H1 (cell line): ENCODE measurements at regions not wholly inside any gene's neighbourhood (a gene's known extent, or its start where the extent isn't known, plus 50 kb on each side); places are given as distances from the start of the nearest gene placed in this dataset.

Experiments
- CTCF ChIA-PET: fragments of 300-600 bp; sonication (Branson Sonifier 250); formaldehyde crosslinking; loops from one replicate; lab custom pipeline; 2021; ENCODE audit not compliant: partially characterized antibody; lab: Charles Lee
- POLR2A ChIA-PET: fragments of 300-600 bp; sonication (Branson Sonifier 250); formaldehyde crosslinking; loops from one replicate; lab custom pipeline; 2021; ENCODE audit warnings: inconsistent platforms; ENCODE audit not compliant: partially characterized antibody; lab: Charles Lee
- DNase-seq, 2 experiments: peaks; one replicate each; pipeline versions ENCODE4 v3.0.0 to v3.0.0-alpha.2; 2010 to 2022; ENCODE audit warnings: low spot score in 2 of 2, low read depth in 1 of 2, mixed read lengths in 1 of 2
- FAIRE-seq: peaks from 2 replicates; lab custom pipeline; 2011; peaks lifted over from hg19 to GRCh38; lab: Jason Lieb, UNC
- H2AFZ ChIP-seq: 2 replicates; pipeline ENCODE4 v1.8.1; 2012; ENCODE audit warnings: low read length, inconsistent platforms
- H2AK5ac ChIP-seq: 2 replicates; pipeline ENCODE4 v1.6.1; 2013; ENCODE audit warnings: low read depth, low read length
- H2BK120ac ChIP-seq: replicated peaks from 2 replicates; pipeline ENCODE3; 2013; ENCODE audit warnings: low read depth, low read length, inconsistent platforms
- H2BK12ac ChIP-seq: 2 replicates; pipeline ENCODE4 v1.6.1; 2013; ENCODE audit warnings: low read depth, low read length
- H2BK15ac ChIP-seq: 2 replicates; pipeline ENCODE4 v1.6.1; 2013; ENCODE audit warnings: low read length
- H2BK20ac ChIP-seq: 2 replicates; pipeline ENCODE4 v1.6.1; 2013; ENCODE audit warnings: low read length
- H2BK5ac ChIP-seq: 2 replicates; pipeline ENCODE4 v1.6.1; 2013; ENCODE audit warnings: low read depth, low read length
- H3K14ac ChIP-seq: 2 replicates; pipeline ENCODE4 v1.6.1; 2013; ENCODE audit warnings: inconsistent platforms; ENCODE audit not compliant: insufficient read length
- H3K18ac ChIP-seq: 2 replicates; pipeline ENCODE4 v1.6.1; 2013; ENCODE audit warnings: low read length; ENCODE audit errors: extremely low read depth
- H3K23ac ChIP-seq: 2 replicates; pipeline ENCODE4 v1.6.1; 2013; ENCODE audit warnings: inconsistent platforms; ENCODE audit not compliant: insufficient read length
- H3K23me2 ChIP-seq: 2 replicates; pipeline ENCODE4 v1.6.1; 2013; ENCODE audit warnings: low read depth, low read length
- H3K27ac ChIP-seq: 2 replicates; pipeline ENCODE4 v1.6.1; 2011; ENCODE audit warnings: low read depth, low read length, inconsistent platforms
- H3K27me3 ChIP-seq, 4 experiments: replicated peaks in 1 of 4; 1 replicate in 1 of 4; 2 replicates in 3 of 4; pipeline versions ENCODE4 v1.6.1 to v1.8.1; 2011 to 2013; ENCODE audit warnings: low read length in 3 of 4, mild to moderate bottlenecking in 3 of 4, inconsistent platforms in 2 of 4, mixed read lengths in 2 of 4, moderate library complexity in 1 of 4; ENCODE audit not compliant: control insufficient read depth in 3 of 4, insufficient read depth in 3 of 4; ENCODE audit errors: extremely low read depth in 1 of 4
- H3K36me3 ChIP-seq, 4 experiments: 2 replicates each; pipeline versions ENCODE4 v1.6.1 to v1.8.1; 2011 to 2013; ENCODE audit warnings: mild to moderate bottlenecking in 4 of 4, low read length in 3 of 4, moderate library complexity in 2 of 4, control low read depth in 1 of 4, inconsistent platforms in 1 of 4; ENCODE audit not compliant: insufficient read depth in 4 of 4, control insufficient read depth in 2 of 4
- H3K4ac ChIP-seq: replicated peaks from 2 replicates; pipeline ENCODE3; 2013; ENCODE audit warnings: low read length, low read depth, mixed read lengths, inconsistent platforms; ENCODE audit not compliant: insufficient read length
- H3K4me1 ChIP-seq, 4 experiments: replicated peaks in 1 of 4; 1 replicate in 1 of 4; 2 replicates in 3 of 4; pipeline versions ENCODE4 v1.6.1 to v1.8.1; 2011 to 2013; ENCODE audit warnings: low read length in 3 of 4, inconsistent platforms in 2 of 4, mixed read lengths in 1 of 4; ENCODE audit not compliant: insufficient read depth in 4 of 4, control insufficient read depth in 3 of 4
- H3K4me2 ChIP-seq, 2 experiments: 2 replicates each; pipeline versions ENCODE4 v1.6.1 to v1.8.1; 2011 to 2013; ENCODE audit warnings: low read depth in 2 of 2, low read length in 2 of 2, control low read depth in 1 of 2, inconsistent platforms in 1 of 2, mild to moderate bottlenecking in 1 of 2; ENCODE audit not compliant: insufficient read depth in 1 of 2
- H3K4me3 ChIP-seq, 4 experiments: fragments of 200-600, 300-600 bp in 1 of 4; sonication (generic), shearing (Covaris generic), sonication (Bioruptor Twin) in 1 of 4; 2 replicates each; pipeline versions ENCODE4 v1.5.1 to v1.8.1; 2011 to 2016; ENCODE audit warnings: low read length in 4 of 4, low read depth in 3 of 4, control low read depth in 2 of 4, inconsistent platforms in 2 of 4, mild to moderate bottlenecking in 2 of 4, mixed read lengths in 1 of 4, moderate library complexity in 1 of 4; ENCODE audit not compliant: insufficient read depth in 2 of 4; ENCODE audit errors: extremely low read depth in 1 of 4
- H3K56ac ChIP-seq: replicated peaks from 2 replicates; pipeline ENCODE3; 2013; ENCODE audit warnings: low read depth, mild to moderate bottlenecking, mixed read lengths, low read length, inconsistent platforms; ENCODE audit not compliant: insufficient read length
- H3K79me1 ChIP-seq: 2 replicates; pipeline ENCODE4 v1.6.1; 2013; ENCODE audit warnings: low read depth, low read length, control low read depth
- H3K79me2 ChIP-seq, 2 experiments: 2 replicates each; pipeline versions ENCODE4 v1.6.1 to v1.8.1; 2012 to 2013; ENCODE audit warnings: low read length in 2 of 2, mild to moderate bottlenecking in 2 of 2, inconsistent platforms in 1 of 2; ENCODE audit not compliant: insufficient read depth in 2 of 2, control insufficient read depth in 1 of 2
- H3K9ac ChIP-seq, 4 experiments: replicated peaks in 1 of 4; 1 replicate in 1 of 4; 2 replicates in 3 of 4; pipeline versions ENCODE4 v1.6.1 to v1.8.1; 2011 to 2013; ENCODE audit warnings: low read depth in 3 of 4, low read length in 3 of 4, control low read depth in 2 of 4, mild to moderate bottlenecking in 2 of 4, moderate library complexity in 2 of 4, inconsistent platforms in 1 of 4; ENCODE audit errors: extremely low read depth in 1 of 4
- H3K9me3 ChIP-seq, 2 experiments: 2 replicates each; pipeline versions ENCODE4 v1.6.1 to v1.8.1; 2012 to 2013; ENCODE audit warnings: mild to moderate bottlenecking in 2 of 2, moderate library complexity in 2 of 2, control low read depth in 1 of 2, inconsistent platforms in 1 of 2, low read depth in 1 of 2, low read length in 1 of 2, mixed read lengths in 1 of 2; ENCODE audit not compliant: insufficient read depth in 2 of 2
- H4K20me1 ChIP-seq, 2 experiments: replicated peaks in 1 of 2; 2 replicates each; pipeline versions ENCODE3 to v1.8.1; 2011 to 2013; ENCODE audit warnings: inconsistent platforms in 2 of 2, low read length in 2 of 2, mild to moderate bottlenecking in 1 of 2; ENCODE audit not compliant: insufficient read depth in 2 of 2, control insufficient read depth in 1 of 2
- H4K5ac ChIP-seq: 2 replicates; pipeline ENCODE4 v1.6.1; 2013; ENCODE audit warnings: low read length, low read depth, mixed read lengths, inconsistent platforms; ENCODE audit not compliant: insufficient read length
- H4K8ac ChIP-seq: 2 replicates; pipeline ENCODE4 v1.8.0; 2013; ENCODE audit warnings: mild to moderate bottlenecking, moderate library complexity, low read length, inconsistent platforms; ENCODE audit not compliant: insufficient read depth; ENCODE audit errors: extremely low read depth
- H4K91ac ChIP-seq: replicated peaks from 2 replicates; pipeline ENCODE3; 2013; ENCODE audit warnings: low read length, mixed read lengths, inconsistent platforms; ENCODE audit not compliant: insufficient read length
- BCL11A ChIP-seq, 2 experiments: IDR thresholded peaks; one replicate each; pipeline ENCODE4 v1.6.1; 2011; ENCODE audit warnings: low read depth in 2 of 2, low read length in 2 of 2, mild to moderate bottlenecking in 2 of 2
- POLR2AphosphoS5 ChIP-seq: IDR thresholded peaks from 2 replicates; pipeline ENCODE4 v1.6.1; 2011; ENCODE audit warnings: low read depth, low read length
- RBBP5 ChIP-seq: IDR thresholded peaks from 2 replicates; pipeline ENCODE4 v1.7.1; 2012; ENCODE audit warnings: low read depth, mild to moderate bottlenecking, inconsistent platforms, low read length, moderate library complexity, borderline replicate concordance
- WGBS, 2 experiments: shearing (Covaris generic) in 1 of 2; methylation state at CpG; one replicate each; pipeline versions ENCODE4 v1.1.6 to v1.1.7; 2013 to 2015; ENCODE audit warnings: low lambda C conversion rate in 2 of 2, mixed read lengths in 2 of 2, inconsistent platforms in 1 of 2, low coverage in 1 of 2, missing lambda C conversion rate in 1 of 2; ENCODE audit not compliant: insufficient replicate concordance in 2 of 2, insufficient coverage in 1 of 2, insufficient read length in 1 of 2; ENCODE audit errors: extremely low coverage in 1 of 2, missing lambda C conversion rate in 1 of 2; 5-methylcytosine and 5-hydroxymethylcytosine counted together
- TF ChIP-seq, protein P1 (sequence below), 3 experiments: IDR thresholded peaks; 1 replicate in 2 of 3; 2 replicates in 1 of 3; pipeline versions ENCODE4 v1.5.1 to v1.6.1; 2011; ENCODE audit warnings: low read length in 3 of 3, mild to moderate bottlenecking in 3 of 3, inconsistent platforms in 2 of 3, low read depth in 1 of 3, moderate library complexity in 1 of 3; ENCODE audit not compliant: insufficient read depth in 1 of 3; ENCODE audit errors: control extremely low read depth in 1 of 3

DNA sequence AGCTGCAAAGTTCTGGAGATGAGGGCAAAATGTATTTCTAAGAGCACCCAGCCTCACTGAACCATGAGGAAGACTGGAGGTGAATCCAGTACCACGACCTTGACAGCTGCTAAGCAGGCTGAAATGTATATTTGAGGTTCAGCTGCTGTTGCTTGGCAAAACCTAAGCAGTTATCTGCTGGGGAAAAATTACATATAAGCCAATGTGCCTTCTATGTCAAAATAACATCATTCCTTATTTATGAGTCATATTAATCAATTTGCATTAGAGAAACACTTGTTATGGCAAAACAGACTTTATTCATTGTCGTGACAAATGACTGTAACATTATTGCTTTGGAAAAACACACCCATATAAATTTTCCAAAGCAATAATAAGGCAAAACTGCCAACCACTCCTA lies 560.5 kb upstream of the NR5A2 start:
- H3K9ac ChIP-seq = no peak overlapping the region
- no peaks in the 10 kb centered on the region for H3K27me3 ChIP-seq
- no peak overlapping the region for H2BK5ac ChIP-seq
- H3K4ac ChIP-seq = no peak overlapping the region
- no peak overlapping the region for H2BK20ac ChIP-seq
- POLR2A ChIA-PET = no interaction called here
- H2BK120ac ChIP-seq = no peak overlapping the region
- no peaks in the 10 kb centered on the region for H3K36me3 ChIP-seq
- no peak overlapping the region for H3K27ac ChIP-seq
- WGBS, 2 experiments = 66% methylated on average over 2 of the region's 2 CpGs; no CpG with 5 or more reads in 1 of the 2 experiments
- FAIRE-seq (peak; percentile 76), DNase-seq (no peak)
- H3K23me2 ChIP-seq = no peaks in the 10 kb centered on the region
- H3K79me1 ChIP-seq = no peaks in the 10 kb centered on the region
- no peak overlapping the region for H3K4me2 ChIP-seq
- H3K4me3 ChIP-seq = no peak overlapping the region
- H3K23ac ChIP-seq = no peak overlapping the region
- H3K56ac ChIP-seq = no peak overlapping the region
- no peak overlapping the region for H4K5ac ChIP-seq
- no peak overlapping the region for H3K18ac ChIP-seq
- H3K4me1 ChIP-seq = no peaks in the 10 kb centered on the region
- no peak overlapping the region for H4K91ac ChIP-seq
- H3K79me2 ChIP-seq = no peaks in the 10 kb centered on the region
- H2AFZ ChIP-seq = no peak overlapping the region
- CTCF ChIA-PET = interaction anchor here (0.7 to 1.8 kb wide), 4 partner anchors 44 to 354 kb away, joined by 3 to 6 read pairs (median 4); no protein-coding TSS in a partner anchor
- H2BK15ac ChIP-seq = no peak overlapping the region
- H2AK5ac ChIP-seq = no peak overlapping the region
- no peak overlapping the region for H2BK12ac ChIP-seq
- H3K14ac ChIP-seq = no peak overlapping the region
- H3K9me3 ChIP-seq = no peaks in the 10 kb centered on the region
- H4K8ac ChIP-seq = no peak overlapping the region
- H4K20me1 ChIP-seq = no peaks in the 10 kb centered on the region
- TF ChIP-seq BCL11A (IDR thresholded peaks at IDR 0.05; ENCODE audit: low read depth in 2 of 2, low read length in 2 of 2) (no peak), RBBP5 (no peak), POLR2AphosphoS5 (no peak)
- TF ChIP-seq, protein P1, sequence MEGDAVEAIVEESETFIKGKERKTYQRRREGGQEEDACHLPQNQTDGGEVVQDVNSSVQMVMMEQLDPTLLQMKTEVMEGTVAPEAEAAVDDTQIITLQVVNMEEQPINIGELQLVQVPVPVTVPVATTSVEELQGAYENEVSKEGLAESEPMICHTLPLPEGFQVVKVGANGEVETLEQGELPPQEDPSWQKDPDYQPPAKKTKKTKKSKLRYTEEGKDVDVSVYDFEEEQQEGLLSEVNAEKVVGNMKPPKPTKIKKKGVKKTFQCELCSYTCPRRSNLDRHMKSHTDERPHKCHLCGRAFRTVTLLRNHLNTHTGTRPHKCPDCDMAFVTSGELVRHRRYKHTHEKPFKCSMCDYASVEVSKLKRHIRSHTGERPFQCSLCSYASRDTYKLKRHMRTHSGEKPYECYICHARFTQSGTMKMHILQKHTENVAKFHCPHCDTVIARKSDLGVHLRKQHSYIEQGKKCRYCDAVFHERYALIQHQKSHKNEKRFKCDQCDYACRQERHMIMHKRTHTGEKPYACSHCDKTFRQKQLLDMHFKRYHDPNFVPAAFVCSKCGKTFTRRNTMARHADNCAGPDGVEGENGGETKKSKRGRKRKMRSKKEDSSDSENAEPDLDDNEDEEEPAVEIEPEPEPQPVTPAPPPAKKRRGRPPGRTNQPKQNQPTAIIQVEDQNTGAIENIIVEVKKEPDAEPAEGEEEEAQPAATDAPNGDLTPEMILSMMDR (IDR thresholded peaks at IDR 0.05; ENCODE audit: control extremely low read depth in 1 of 3, insufficient read depth in 1 of 3, low read depth in 1 of 3, low read length in 3 of 3) = no peak
